ENCODE measurements at regions not wholly inside any gene's neighbourhood (a gene's known extent, or its start where the extent isn't known, plus 50 kb on each side); places are given as distances from the start of the nearest gene placed in this dataset.

DNA sequence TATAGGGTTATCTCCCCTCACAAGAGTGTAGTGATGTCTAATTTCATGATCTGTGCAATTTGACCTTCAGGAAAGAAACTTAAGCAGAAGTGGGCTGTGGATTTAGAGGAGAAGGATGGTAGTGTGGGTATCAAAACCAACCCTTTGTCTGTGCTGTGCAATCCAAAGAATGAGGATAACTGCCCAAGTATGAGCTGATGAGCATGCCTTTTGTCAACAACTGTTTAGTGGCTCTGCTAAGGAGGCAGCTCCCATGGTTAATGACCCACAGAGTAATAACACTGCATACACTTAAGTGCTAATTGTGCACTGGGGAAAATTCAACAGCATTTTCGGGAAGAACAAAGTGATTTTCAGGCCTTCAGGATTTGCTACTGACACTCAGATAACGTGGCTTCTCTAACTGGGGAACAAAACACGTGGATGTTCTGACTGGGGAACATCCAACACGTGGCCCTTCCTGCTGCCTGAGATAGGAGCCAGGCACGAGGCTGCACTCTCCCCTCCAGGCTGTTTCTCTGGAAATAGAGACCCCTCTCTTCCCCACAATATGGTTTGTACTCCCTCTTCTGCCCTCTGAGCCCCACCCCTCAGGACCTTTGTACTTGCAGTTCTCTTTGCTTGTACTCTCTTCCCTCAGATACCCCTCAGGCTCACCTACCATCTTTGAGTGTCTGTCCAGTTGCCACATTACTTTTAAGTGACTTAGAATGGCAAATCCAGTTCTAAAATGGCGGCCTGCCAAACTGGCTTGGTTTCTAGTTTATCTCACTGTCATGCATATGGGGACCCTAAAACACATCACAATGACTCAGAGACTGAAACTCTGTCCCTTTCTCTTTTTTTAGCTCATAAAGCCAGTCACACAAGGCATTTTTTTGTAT lies 234.9 kb upstream of the POU2AF2 start:
- no peak overlapping the region for H3K4me3 ChIP-seq (ENCODE audit: low read length)
- TF ChIP-seq ZNF274 (IDR thresholded peaks at IDR 0.05; ENCODE audit: low read depth, low read length) = no peak

- no peak for TF ChIP-seq ZNF274 (IDR thresholded peaks at IDR 0.05; ENCODE audit: low read depth, low read length)
- no peak overlapping the region for H3K4me3 ChIP-seq (ENCODE audit: low read length)
Measured at GRCh38 chr11:111006227-111006626, 239.3 kb upstream of the POU2AF2 start.

DNA sequence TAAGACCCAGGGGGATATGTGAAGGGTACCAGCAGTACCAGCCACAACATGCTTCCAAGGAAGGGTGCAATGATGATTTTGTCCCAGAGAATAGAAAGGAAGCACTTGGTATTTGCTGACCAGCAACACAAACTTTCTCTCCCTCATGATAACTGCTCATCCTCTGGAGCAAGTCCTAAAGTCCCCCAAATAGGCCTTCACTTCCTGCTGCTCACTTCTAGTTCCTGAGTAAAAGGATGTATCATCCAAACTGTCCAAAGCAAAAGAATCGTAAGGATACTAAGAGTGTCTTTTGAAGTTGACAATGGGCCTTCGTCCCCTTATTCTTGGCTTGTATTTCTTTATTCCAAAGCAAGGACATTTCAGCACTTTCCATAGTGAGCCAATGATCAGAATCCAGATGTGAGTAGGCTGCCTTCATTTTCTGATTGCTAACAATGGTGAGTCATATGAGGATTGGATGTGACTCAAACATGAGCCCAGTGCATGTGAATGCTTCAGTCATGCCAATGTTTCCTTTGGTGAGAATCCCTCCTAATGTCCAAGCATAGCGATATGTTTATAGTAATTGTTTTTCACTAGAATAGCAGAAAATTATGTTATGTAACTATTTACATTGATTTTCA lies 243.4 kb upstream of the POU2AF2 start:
- no peak overlapping the region for H3K4me3 ChIP-seq (ENCODE audit: low read length)
- no peak for TF ChIP-seq ZNF274 (IDR thresholded peaks at IDR 0.05; ENCODE audit: low read depth, low read length)

GRCh38 chr11:111001081-111001430 lies 244.5 kb upstream of the POU2AF2 start:
- TF ChIP-seq ZNF274 (IDR thresholded peaks at IDR 0.05; ENCODE audit: low read depth, low read length) = no peak

DNA sequence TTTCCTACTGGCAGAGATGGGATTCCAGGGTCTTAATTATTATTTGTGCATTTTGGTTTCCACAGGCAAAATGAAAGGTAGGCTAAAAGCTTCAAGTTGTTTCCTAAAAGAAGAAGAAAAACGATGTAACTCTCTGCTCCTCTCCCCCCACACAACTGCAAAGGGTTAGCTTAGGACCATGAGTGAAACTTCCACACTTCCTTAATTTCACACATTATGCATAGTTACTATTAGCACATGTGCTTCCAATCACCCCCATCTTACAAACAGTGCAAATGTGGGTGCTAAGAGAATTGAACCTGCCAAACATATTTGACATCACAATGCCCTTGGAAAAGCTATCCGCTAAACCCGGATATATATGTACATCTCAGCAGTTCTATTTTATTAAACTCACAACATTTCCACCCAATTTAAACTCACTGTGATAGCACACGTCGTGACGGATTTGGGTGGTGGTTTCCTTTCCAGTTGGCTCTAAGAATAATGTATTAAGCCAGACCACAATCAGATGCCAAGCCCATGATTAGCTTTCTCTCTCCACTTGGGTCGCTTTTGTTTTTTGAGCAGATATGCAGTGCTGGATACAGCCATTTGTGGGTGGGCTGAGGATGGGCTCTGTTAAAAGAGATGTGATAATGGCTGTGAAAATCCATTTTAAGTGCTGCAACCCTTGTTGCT lies 245.0 kb upstream of the POU2AF2 start:
- no peak overlapping the region for H3K4me3 ChIP-seq (ENCODE audit: low read length)
- TF ChIP-seq ZNF274 (IDR thresholded peaks at IDR 0.05; ENCODE audit: low read depth, low read length) = no peak

More at GRCh38 chr11:111001081-111001430, 244.5 kb upstream of the POU2AF2 start:
- H3K4me3 ChIP-seq (ENCODE audit: low read length) = no peak overlapping the region

GRCh38 chr11:110992481-110992880 lies 253.0 kb upstream of the POU2AF2 start:
- H3K4me3 ChIP-seq (ENCODE audit: low read length) = no peak overlapping the region
- no peak for TF ChIP-seq ZNF274 (IDR thresholded peaks at IDR 0.05; ENCODE audit: low read depth, low read length)

- no peak overlapping the region for H3K4me3 ChIP-seq (ENCODE audit: low read length)
- no peak for TF ChIP-seq ZNF274 (IDR thresholded peaks at IDR 0.05; ENCODE audit: low read depth, low read length)
Measured at GRCh38 chr11:110991661-110992355, 253.7 kb upstream of the POU2AF2 start.

DNA sequence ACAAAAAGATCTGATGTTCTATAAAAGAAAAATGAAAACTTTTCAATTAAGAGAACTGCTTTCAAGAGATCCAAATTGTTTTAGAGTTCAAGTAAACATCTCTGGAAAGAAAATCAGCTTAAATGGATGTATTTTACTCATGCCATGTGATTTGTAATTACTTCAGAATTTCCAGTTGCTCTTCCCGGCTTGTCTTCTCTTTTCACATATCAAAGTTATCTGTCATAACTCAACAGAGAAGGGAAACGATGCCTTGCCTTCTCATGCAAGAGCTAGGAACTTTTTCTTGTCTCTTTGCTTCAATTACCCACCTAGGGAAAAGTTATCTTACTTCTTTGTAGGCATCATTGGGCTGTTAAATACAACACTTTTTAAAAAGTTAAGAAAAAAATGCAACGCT lies 255.2 kb upstream of the POU2AF2 start:
- no peak overlapping the region for H3K4me3 ChIP-seq (ENCODE audit: low read length)
- TF ChIP-seq ZNF274 (IDR thresholded peaks at IDR 0.05; ENCODE audit: low read depth, low read length) = no peak

- no peak for TF ChIP-seq ZNF274 (IDR thresholded peaks at IDR 0.05; ENCODE audit: low read depth, low read length)
- no peak overlapping the region for H3K4me3 ChIP-seq (ENCODE audit: low read length)
Measured at GRCh38 chr11:110989428-110990133, 255.9 kb upstream of the POU2AF2 start.

- TF ChIP-seq ZNF274 (IDR thresholded peaks at IDR 0.05; ENCODE audit: low read depth, low read length) = no peak
- no peak overlapping the region for H3K4me3 ChIP-seq (ENCODE audit: low read length)
Measured at GRCh38 chr11:110988671-110989070, 256.9 kb upstream of the POU2AF2 start.

DNA sequence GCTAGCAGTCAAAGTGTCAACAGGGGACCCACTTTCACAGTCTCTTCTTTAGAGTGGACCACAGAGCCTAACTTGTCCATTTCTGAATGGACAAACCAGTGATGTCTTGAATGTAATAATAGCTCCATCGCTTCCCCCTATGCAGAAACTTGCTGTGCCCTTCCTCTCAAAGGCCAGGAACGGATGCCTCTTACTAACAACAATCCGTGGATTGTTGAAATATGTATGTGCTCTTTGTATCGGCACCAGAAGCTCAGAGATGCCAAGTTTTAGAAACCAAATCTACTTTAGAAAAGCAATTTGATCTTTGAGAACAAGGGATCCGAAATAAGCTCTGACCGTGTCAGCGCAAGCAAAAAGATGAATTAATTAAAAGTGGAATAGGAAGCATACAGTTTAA lies 259.5 kb upstream of the POU2AF2 start:
- H3K4me3 ChIP-seq (ENCODE audit: low read length) = no peak overlapping the region
- TF ChIP-seq ZNF274 (IDR thresholded peaks at IDR 0.05; ENCODE audit: low read depth, low read length) = no peak

DNA sequence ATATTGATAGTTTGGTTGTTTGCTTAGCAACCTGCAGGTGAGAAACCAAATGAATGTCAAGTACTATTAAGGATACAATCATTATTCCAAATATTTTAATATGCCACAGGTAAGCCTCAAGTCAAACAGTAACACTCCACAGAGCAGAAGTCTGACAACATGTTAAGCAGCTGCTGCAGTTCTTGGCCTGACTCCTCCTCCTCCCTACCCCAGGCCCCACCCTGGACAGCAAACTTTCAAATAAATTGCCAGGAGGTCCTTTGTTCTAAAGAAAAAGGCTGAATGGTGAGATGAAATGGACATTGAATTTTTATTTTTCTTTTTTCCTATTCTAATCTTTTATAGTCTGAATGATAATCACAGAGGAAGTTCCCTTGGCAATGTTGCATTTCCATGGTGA lies 260.0 kb upstream of the POU2AF2 start:
- H3K4me3 ChIP-seq (ENCODE audit: low read length) = no peak overlapping the region
- no peak for TF ChIP-seq ZNF274 (IDR thresholded peaks at IDR 0.05; ENCODE audit: low read depth, low read length)

DNA sequence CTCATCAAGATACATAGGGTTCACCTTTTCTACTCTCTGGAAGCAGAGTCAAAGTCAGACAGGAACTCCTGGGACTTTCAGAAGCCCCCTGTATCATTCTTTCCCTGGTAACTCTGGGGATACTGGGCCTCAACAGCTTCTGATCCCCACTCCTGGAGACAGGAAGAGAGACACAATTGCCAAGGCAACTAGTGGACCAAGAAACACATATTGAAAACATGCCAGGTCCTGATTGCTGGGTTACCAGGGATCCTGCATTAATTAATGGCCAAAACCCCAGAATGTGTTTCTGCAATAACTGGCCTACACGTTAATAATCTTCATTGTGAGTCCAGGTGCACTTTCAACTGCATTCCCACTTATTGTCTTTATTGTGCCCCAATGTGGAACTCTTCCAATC lies 260.8 kb upstream of the POU2AF2 start:
- TF ChIP-seq ZNF274 (IDR thresholded peaks at IDR 0.05; ENCODE audit: low read depth, low read length) = no peak
- no peak overlapping the region for H3K4me3 ChIP-seq (ENCODE audit: low read length)

DNA sequence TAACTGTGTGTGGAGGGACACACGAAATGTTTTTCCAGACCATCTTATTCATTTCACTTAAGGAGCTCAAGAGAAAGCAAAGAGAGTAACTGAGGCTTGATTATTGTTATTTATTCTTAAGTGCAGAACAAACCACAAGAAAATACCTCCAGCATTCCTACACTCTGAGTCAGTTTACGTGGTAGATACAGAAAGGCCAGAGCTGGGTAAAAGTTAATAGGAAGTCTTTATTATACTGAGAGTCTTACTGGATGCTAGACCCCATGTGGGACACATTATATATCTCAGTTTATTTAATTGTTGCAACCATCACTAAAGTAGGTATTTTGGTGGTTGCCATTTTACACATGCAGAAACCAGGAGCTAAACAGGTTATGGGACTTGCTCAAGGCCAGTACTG lies 261.4 kb upstream of the POU2AF2 start:
- H3K4me3 ChIP-seq (ENCODE audit: low read length) = no peak overlapping the region
- no peak for TF ChIP-seq ZNF274 (IDR thresholded peaks at IDR 0.05; ENCODE audit: low read depth, low read length)
